ENCODE measurements at regions not wholly inside any gene's neighbourhood (a gene's known extent, or its start where the extent isn't known, plus 50 kb on each side); places are given as distances from the start of the nearest gene placed in this dataset.

- Histone ChIP-seq H3K4me3 (no peak overlapping the region), H3K4me1 (no peaks in the 10 kb centered on the region), H3K9me3 (peaks cover 0 to 11% (median 0%) of the 10 kb centered on the region in 3 donors), H3K36me3 (no peaks in the 10 kb centered on the region), H3K27me3 (no peaks in the 10 kb centered on the region), H3K27ac (no peak overlapping the region)
- TF ChIP-seq CTCF (IDR thresholded peaks at IDR 0.05) (no peak), EP300 (IDR thresholded peaks at IDR 0.05) (no peak), POLR2A (IDR thresholded peaks at IDR 0.05) (no peak), POLR2AphosphoS5 (IDR thresholded peaks at IDR 0.05) (no peak)
- WGBS, 2 donors (ENCODE audit: low coverage in 1 of 2) = 40 to 55% methylated on average over 1 of the region's 1 CpG
- ATAC-seq = no peak
Measured at GRCh38 chr6:165178056-165178455, 131.3 kb downstream of the C6orf118 start.

GRCh38 chr6:165173484-165173883 is 135.9 kb downstream of the C6orf118 start:
- Histone ChIP-seq H3K4me1 (no peaks in the 10 kb centered on the region), H3K9me3 (peaks cover 0 to 11% (median 0%) of the 10 kb centered on the region in 3 donors), H3K36me3 (no peaks in the 10 kb centered on the region), H3K27ac (no peak overlapping the region), H3K4me3 (no peak overlapping the region), H3K27me3 (no peaks in the 10 kb centered on the region)
- no peak for TF ChIP-seq CTCF (IDR thresholded peaks at IDR 0.05)
- TF ChIP-seq POLR2AphosphoS5 (IDR thresholded peaks at IDR 0.05) = no peak
- no peak for ATAC-seq
- WGBS, 2 donors (ENCODE audit: low coverage in 1 of 2) = 81 to 82% methylated on average over 4 of the region's 4 CpGs

- no peak for TF ChIP-seq POLR2A (IDR thresholded peaks at IDR 0.05)
- no peak for TF ChIP-seq POLR2AphosphoS5 (IDR thresholded peaks at IDR 0.05)
- no peak for TF ChIP-seq CTCF (IDR thresholded peaks at IDR 0.05)
- TF ChIP-seq EP300 (IDR thresholded peaks at IDR 0.05) = no peak
- WGBS, 2 donors (ENCODE audit: low coverage in 1 of 2) = 55 to 70% methylated on average over 2 to 4 of the region's 4 CpGs
- no peak for ATAC-seq
Measured at GRCh38 chr6:165167861-165168260, 141.5 kb downstream of the C6orf118 start.

GRCh38 chr6:165167311-165167710 is 142.1 kb downstream of the C6orf118 start:
- no peaks in the 10 kb centered on the region for H3K27me3 ChIP-seq
- no peak overlapping the region for H3K4me3 ChIP-seq
- H3K4me1 ChIP-seq = no peaks in the 10 kb centered on the region
- WGBS, 2 donors (ENCODE audit: low coverage in 1 of 2) = 66 to 72% methylated on average over 2 of the region's 2 CpGs
- no peaks in the 10 kb centered on the region for H3K9me3 ChIP-seq
- no peak for ATAC-seq
- no peak for TF ChIP-seq EP300 (IDR thresholded peaks at IDR 0.05)
- no peak for TF ChIP-seq CTCF (IDR thresholded peaks at IDR 0.05)
- no peak for TF ChIP-seq POLR2AphosphoS5 (IDR thresholded peaks at IDR 0.05)
- TF ChIP-seq POLR2A (IDR thresholded peaks at IDR 0.05) = no peak
- H3K36me3 ChIP-seq = no peaks in the 10 kb centered on the region
- H3K27ac ChIP-seq = no peak overlapping the region

More at GRCh38 chr6:165167861-165168260, 141.5 kb downstream of the C6orf118 start:
- Histone ChIP-seq H3K4me3 (no peak overlapping the region), H3K27me3 (no peaks in the 10 kb centered on the region), H3K27ac (no peak overlapping the region), H3K9me3 (no peaks in the 10 kb centered on the region), H3K36me3 (no peaks in the 10 kb centered on the region), H3K4me1 (no peaks in the 10 kb centered on the region)

- WGBS, 2 donors (ENCODE audit: low coverage in 1 of 2) = 71 to 100% methylated on average over 1 of the region's 1 CpG
- Histone ChIP-seq H3K4me1 (no peaks in the 10 kb centered on the region), H3K27me3 (no peaks in the 10 kb centered on the region), H3K27ac (no peak overlapping the region), H3K9me3 (no peaks in the 10 kb centered on the region), H3K36me3 (no peaks in the 10 kb centered on the region), H3K4me3 (no peak overlapping the region)
- TF ChIP-seq CTCF (IDR thresholded peaks at IDR 0.05) (no peak), POLR2AphosphoS5 (IDR thresholded peaks at IDR 0.05) (no peak), POLR2A (IDR thresholded peaks at IDR 0.05) (no peak), EP300 (IDR thresholded peaks at IDR 0.05) (no peak)
- ATAC-seq = no peak
Measured at GRCh38 chr6:165163519-165163918, 145.9 kb downstream of the C6orf118 start.
